H9 (cell line): ENCODE measurements at regions not wholly inside any gene's neighbourhood (a gene's known extent, or its start where the extent isn't known, plus 50 kb on each side); places are given as distances from the start of the nearest gene placed in this dataset.

Experiments
- DNase-seq: peaks from one replicate; pipeline ENCODE4 v3.0.0-alpha.2; 2017
- H2AFZ ChIP-seq: one replicate; pipeline ENCODE4 v1.6.1; 2013; ENCODE audit warnings: mild to moderate bottlenecking, low read length, control low read depth, moderate library complexity
- H2AK5ac ChIP-seq: 2 replicates; pipeline ENCODE4 v1.6.1; 2013; ENCODE audit warnings: low read length, control low read depth, mixed read lengths; ENCODE audit not compliant: insufficient read length
- H2BK120ac ChIP-seq: one replicate; pipeline ENCODE4 v1.6.1; 2013; ENCODE audit warnings: low read depth, mild to moderate bottlenecking, low read length, control low read depth, inconsistent platforms; ENCODE audit not compliant: poor library complexity, severe bottlenecking
- H2BK12ac ChIP-seq: 2 replicates; pipeline ENCODE4 v1.6.1; 2013; ENCODE audit warnings: low read length, control low read depth, mixed read lengths, low read depth; ENCODE audit not compliant: insufficient read length
- H2BK15ac ChIP-seq: 2 replicates; pipeline ENCODE4 v1.6.1; 2013; ENCODE audit warnings: low read depth, low read length, control low read depth
- H2BK20ac ChIP-seq: one replicate; pipeline ENCODE4 v1.6.1; 2013; ENCODE audit warnings: low read depth, mild to moderate bottlenecking, low read length, control low read depth, inconsistent platforms; ENCODE audit not compliant: poor library complexity, severe bottlenecking
- H2BK5ac ChIP-seq: 2 replicates; pipeline ENCODE4 v1.6.1; 2013; ENCODE audit warnings: low read length, control low read depth, mixed read lengths; ENCODE audit not compliant: insufficient read length
- H3K14ac ChIP-seq: 2 replicates; pipeline ENCODE4 v1.6.1; 2013; ENCODE audit warnings: low read length, control low read depth; ENCODE audit not compliant: insufficient read depth
- H3K18ac ChIP-seq: 2 replicates; pipeline ENCODE4 v1.6.1; 2013; ENCODE audit warnings: low read depth, mild to moderate bottlenecking, mixed read lengths, low read length, control low read depth; ENCODE audit not compliant: insufficient read length
- H3K23ac ChIP-seq: 2 replicates; pipeline ENCODE4 v1.6.1; 2013; ENCODE audit warnings: low read length, control low read depth, mixed read lengths, low read depth; ENCODE audit not compliant: insufficient read length
- H3K23me2 ChIP-seq: 2 replicates; pipeline ENCODE4 v1.6.1; 2013; ENCODE audit warnings: low read depth, mild to moderate bottlenecking, mixed read lengths, low read length, control low read depth; ENCODE audit not compliant: insufficient read length, poor library complexity, severe bottlenecking
- H3K27ac ChIP-seq: 2 replicates; pipeline ENCODE4 v1.5.1; 2013; ENCODE audit warnings: low read length, control low read depth, mixed read lengths, low read depth; ENCODE audit not compliant: insufficient read length
- H3K27me3 ChIP-seq: 2 replicates; pipeline ENCODE4 v1.6.1; 2013; ENCODE audit warnings: low read length, control low read depth, inconsistent platforms; ENCODE audit not compliant: insufficient read depth
- H3K4ac ChIP-seq: 2 replicates; pipeline ENCODE4 v1.6.1; 2013; ENCODE audit warnings: low read depth, mild to moderate bottlenecking, control low read depth, inconsistent platforms, low read length, moderate library complexity
- H3K4me1 ChIP-seq: 2 replicates; pipeline ENCODE4 v1.6.1; 2013; ENCODE audit warnings: low read length, control low read depth, inconsistent platforms; ENCODE audit not compliant: insufficient read depth
- H3K4me2 ChIP-seq: 2 replicates; pipeline ENCODE4 v1.6.1; 2013; ENCODE audit warnings: low read length, control low read depth, mixed read lengths; ENCODE audit not compliant: insufficient read length, insufficient read depth
- H3K56ac ChIP-seq: 2 replicates; pipeline ENCODE4 v1.6.1; 2013; ENCODE audit warnings: low read depth, mild to moderate bottlenecking, mixed read lengths, low read length, control low read depth; ENCODE audit not compliant: insufficient read length
- H3K79me1 ChIP-seq: 2 replicates; pipeline ENCODE4 v1.6.1; 2013; ENCODE audit warnings: low read depth, mild to moderate bottlenecking, moderate library complexity, low read length, control low read depth, inconsistent platforms; ENCODE audit not compliant: insufficient read depth, poor library complexity, severe bottlenecking
- H3K79me2 ChIP-seq: 2 replicates; pipeline ENCODE4 v1.6.1; 2013; ENCODE audit warnings: low read length, control low read depth, inconsistent platforms; ENCODE audit not compliant: insufficient read depth
- H3K9ac ChIP-seq: 2 replicates; pipeline ENCODE4 v1.6.1; 2013; ENCODE audit warnings: low read length, control low read depth, mixed read lengths; ENCODE audit not compliant: insufficient read length; ENCODE audit errors: extremely low read depth
- H3K9me3 ChIP-seq: one replicate; pipeline ENCODE4 v1.6.1; 2013; ENCODE audit warnings: low read depth, low read length, inconsistent platforms; ENCODE audit not compliant: control insufficient read depth
- H3T11ph ChIP-seq: one replicate; pipeline ENCODE4 v1.6.1; 2013; ENCODE audit warnings: mild to moderate bottlenecking, low read length, control low read depth, inconsistent platforms
- H4K20me1 ChIP-seq: one replicate; pipeline ENCODE4 v1.6.1; 2013; ENCODE audit not compliant: control insufficient read depth, insufficient read length, insufficient read depth
- H4K5ac ChIP-seq: 2 replicates; pipeline ENCODE4 v1.6.1; 2013; ENCODE audit warnings: low read depth, mild to moderate bottlenecking, mixed read lengths, low read length, control low read depth; ENCODE audit not compliant: insufficient read length
- H4K8ac ChIP-seq: replicated peaks from 2 replicates; pipeline ENCODE4 v1.6.1; 2013; ENCODE audit warnings: low read length, control low read depth, mixed read lengths, low read depth; ENCODE audit not compliant: insufficient read length
- H4K91ac ChIP-seq: 2 replicates; pipeline ENCODE4 v1.6.1; 2013; ENCODE audit warnings: low read depth, mild to moderate bottlenecking, moderate library complexity, mixed read lengths, low read length, control low read depth; ENCODE audit not compliant: insufficient read length
- H3K27ac Mint-ChIP-seq, 3 experiments: 2 replicates in 2 of 3; 3 replicates in 1 of 3; pipeline ENCODE4 v1.8.0; 2020 to 2021; ENCODE audit warnings: mixed read lengths in 3 of 3, mild to moderate bottlenecking in 1 of 3, moderate library complexity in 1 of 3
- H3K27me3 Mint-ChIP-seq: 2 replicates; pipeline ENCODE4 v1.8.0; 2021; ENCODE audit warnings: low read depth, mild to moderate bottlenecking, moderate library complexity, mixed read lengths
- H3K36me3 Mint-ChIP-seq, 3 experiments: 2 replicates in 2 of 3; 3 replicates in 1 of 3; pipeline ENCODE4 v1.8.0; 2020 to 2021; ENCODE audit warnings: low read depth in 3 of 3, mixed read lengths in 3 of 3; ENCODE audit not compliant: insufficient read depth in 1 of 3
- H3K4me1 Mint-ChIP-seq, 2 experiments: 2 replicates each; pipeline ENCODE4 v1.8.0; 2020; ENCODE audit warnings: mixed read lengths in 2 of 2
- H3K4me3 Mint-ChIP-seq, 2 experiments: 2 replicates in 1 of 2; 3 replicates in 1 of 2; pipeline ENCODE4 v1.8.0; 2020 to 2021; ENCODE audit warnings: mild to moderate bottlenecking in 2 of 2, mixed read lengths in 2 of 2, moderate library complexity in 1 of 2
- H3K9me3 Mint-ChIP-seq, 2 experiments: 2 replicates in 1 of 2; 3 replicates in 1 of 2; pipeline ENCODE4 v1.8.0; 2020; ENCODE audit warnings: mild to moderate bottlenecking in 2 of 2, mixed read lengths in 2 of 2, moderate library complexity in 1 of 2
- CTCF ChIP-seq: fragments of 200-600 bp; sonication (generic); conservative IDR thresholded peaks from 3 replicates; pipeline ENCODE4 v1.8.0; 2021; ENCODE audit warnings: antibody characterized with exemption, mild to moderate bottlenecking
- WGBS: extraction: QIAGEN DNeasy Blood & Tissue Kit; methylation state at CpG from one replicate; pipeline ENCODE4 v1.1.7; 2013; ENCODE audit warnings: missing lambda C conversion rate, low lambda C conversion rate, mixed read lengths; ENCODE audit not compliant: insufficient read length; ENCODE audit errors: extremely low coverage; 5-methylcytosine and 5-hydroxymethylcytosine counted together

GRCh38 chr11:127490896-127491295, 490.3 kb upstream of the KIRREL3 start:
- Mint-ChIP-seq H3K4me3 (no peak overlapping the region), H3K27ac (no peak overlapping the region), H3K4me1 (peaks cover 2 to 5% of the 10 kb centered on the region in 2 experiments; a peak in 1 of 4 replicates), H3K36me3 (peaks cover 8 to 17% (median 12%) of the 10 kb centered on the region in 3 experiments), H3K27me3 (no peaks in the 10 kb centered on the region; the same call in 1 of the 2 replicates), H3K9me3 (peaks cover 16 to 26% of the 10 kb centered on the region in 2 experiments; a peak in 4 of 5 replicates)
- Histone ChIP-seq H3K23me2 (no peaks in the 10 kb centered on the region), H4K8ac (no peak overlapping the region), H2AFZ (no peak overlapping the region), H2BK120ac (no peak overlapping the region), H4K20me1 (no peaks in the 10 kb centered on the region), H3K27ac (no peak overlapping the region), H3K4me2 (no peak overlapping the region), H2BK20ac (no peak overlapping the region), H3T11ph (no peak overlapping the region), H3K9me3 (peaks cover 8% of the 10 kb centered on the region), H2AK5ac (no peak overlapping the region), H3K14ac (no peak overlapping the region), H3K56ac (no peak overlapping the region), H2BK15ac (no peak overlapping the region), H3K9ac (no peak overlapping the region), H3K79me1 (no peaks in the 10 kb centered on the region), H3K4me1 (no peaks in the 10 kb centered on the region), H3K4ac (no peak overlapping the region), H3K18ac (no peak overlapping the region), H4K91ac (no peak overlapping the region), H3K79me2 (no peaks in the 10 kb centered on the region), H3K27me3 (no peaks in the 10 kb centered on the region), H3K23ac (no peak overlapping the region), H2BK5ac (no peak overlapping the region), H2BK12ac (no peak overlapping the region), H4K5ac (no peak overlapping the region)
- TF ChIP-seq CTCF, result no peak
- WGBS, result no CpG with 5 or more reads among the region's 2 CpGs
- DNase-seq, result no peak
